GM18907 (cell line): ENCODE measurements at regions not wholly inside any gene's neighbourhood (a gene's known extent, or its start where the extent isn't known, plus 50 kb on each side); places are given as distances from the start of the nearest gene placed in this dataset.
"Not testable (repeated sequence)": the region's sequence is repeated elsewhere in the genome, so short reads cannot be mapped to it uniquely, and the experiment has no call there.

Source experiments
- ATAC-seq: cut with Tn5 transposase; IDR thresholded peaks from one replicate; pipeline ENCODE4 v1.9.1; 2021; ENCODE audit warnings: mild to moderate bottlenecking, moderate library complexity; ENCODE audit not compliant: unreplicated experiment

- no peak for ATAC-seq
Observed at GRCh38 chr5:104372376-104372775, 809.8 kb upstream of the NUDT12 start.

- ATAC-seq: no peak
Observed at GRCh38 chr5:104370523-104370922, 807.9 kb upstream of the NUDT12 start.

DNA sequence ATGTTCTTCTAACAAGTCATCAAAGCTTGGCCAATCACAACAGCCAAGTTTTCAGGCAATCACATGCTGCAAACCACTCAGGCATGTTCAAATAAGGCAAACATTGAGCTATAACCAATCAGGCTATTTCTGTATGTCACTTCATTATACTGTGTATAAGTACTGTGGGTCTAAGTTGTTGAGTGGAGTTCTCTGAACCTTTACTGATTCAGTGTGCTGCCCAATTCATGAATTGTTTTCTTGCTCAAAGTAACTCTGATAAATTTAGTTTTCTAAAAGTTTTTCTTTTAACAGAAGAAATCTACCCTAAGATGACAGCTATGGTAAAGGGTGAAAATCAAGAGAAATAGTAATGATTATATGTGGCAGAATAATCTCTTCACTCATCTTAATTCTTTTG lies 805.4 kb upstream of the NUDT12 start:
- no peak for ATAC-seq

DNA sequence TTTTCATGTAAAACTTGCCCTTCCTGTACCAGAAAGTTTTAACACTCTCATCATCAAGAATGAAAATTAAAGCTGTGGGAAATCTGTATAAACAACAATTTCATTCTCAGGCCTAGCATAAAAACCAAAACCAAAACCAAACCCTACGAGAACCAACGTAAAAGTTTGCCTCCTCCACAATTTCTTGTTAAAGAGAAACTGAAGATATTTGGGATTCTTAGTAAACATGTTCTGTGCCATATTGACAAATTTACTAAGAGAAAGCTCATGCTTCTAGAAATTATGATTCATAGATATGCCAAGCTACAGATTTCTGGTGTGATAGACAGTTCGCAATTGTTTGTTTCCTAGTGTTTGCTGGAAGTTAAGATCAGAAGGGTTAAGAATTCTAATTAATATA lies 801.0 kb upstream of the NUDT12 start:
- no peak for ATAC-seq

GRCh38 chr5:104361932-104362331 lies 799.3 kb upstream of the NUDT12 start:
- ATAC-seq: no peak

DNA sequence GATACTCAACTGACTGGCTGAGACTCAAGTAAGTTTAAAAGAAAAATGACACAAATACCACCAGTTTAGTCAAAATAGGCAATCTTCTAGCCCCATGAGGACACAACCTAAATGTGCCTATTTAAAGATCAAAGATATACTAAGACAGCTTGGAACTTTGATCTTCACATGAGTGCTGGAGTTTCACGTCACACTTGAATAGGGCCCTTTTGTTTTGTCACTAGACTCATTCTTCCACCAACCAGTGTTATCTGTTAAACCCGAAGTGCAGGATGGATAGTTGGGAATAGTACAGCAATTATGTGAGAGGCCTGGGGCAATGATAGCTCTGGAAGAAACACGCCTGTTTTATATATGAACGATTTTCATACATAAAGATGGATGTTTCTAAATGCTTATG lies 792.8 kb upstream of the NUDT12 start:
- no peak for ATAC-seq

DNA sequence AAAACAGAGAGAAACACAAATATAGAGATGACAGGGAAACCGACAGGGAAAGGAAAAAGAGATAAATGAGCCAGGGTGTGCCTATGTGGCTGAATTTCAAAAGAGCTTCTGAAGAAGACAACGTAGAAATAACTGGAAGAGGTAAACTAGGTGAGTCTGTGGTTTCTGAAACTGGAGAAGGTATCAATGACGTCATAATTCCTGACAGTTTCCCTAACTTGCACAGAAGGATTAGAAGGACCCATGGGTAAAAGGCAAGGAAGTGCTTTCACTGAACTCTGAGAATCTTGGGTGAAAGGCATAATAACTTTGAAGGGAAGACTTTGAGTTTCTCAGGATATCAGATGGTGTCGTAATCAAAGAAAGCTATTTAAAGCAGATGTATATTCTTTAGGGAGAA lies 790.8 kb upstream of the NUDT12 start:
- no peak for ATAC-seq

- ATAC-seq: no peak
Observed at GRCh38 chr5:104352954-104353353, 790.4 kb upstream of the NUDT12 start.

- no peak for ATAC-seq
Observed at GRCh38 chr5:104347119-104347708, 784.6 kb upstream of the NUDT12 start.

GRCh38 chr5:104345222-104346016 lies 782.8 kb upstream of the NUDT12 start:
- no peak for ATAC-seq

- no peak for ATAC-seq
Observed at GRCh38 chr5:104344809-104345208, 782.2 kb upstream of the NUDT12 start.

GRCh38 chr5:104327801-104328200 lies 765.2 kb upstream of the NUDT12 start:
- no peak for ATAC-seq

GRCh38 chr5:104326966-104327365 lies 764.4 kb upstream of the NUDT12 start:
- ATAC-seq: no peak

DNA sequence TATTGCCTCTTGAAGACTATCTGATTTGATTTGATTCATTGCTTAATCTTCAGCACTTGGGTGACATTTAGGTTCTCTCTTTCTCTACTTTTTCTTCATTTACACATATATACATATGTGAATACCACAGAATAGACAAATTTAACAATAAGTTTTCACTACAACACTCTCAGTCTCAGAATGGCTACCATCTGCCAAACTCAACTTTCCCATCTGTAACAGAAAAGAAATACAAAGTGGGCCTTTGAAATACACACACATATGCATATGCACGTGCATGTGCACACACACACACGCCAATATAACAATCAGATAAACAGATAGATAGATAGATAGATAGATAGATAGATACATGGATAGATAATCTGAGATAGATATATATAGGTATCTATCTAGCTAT lies 762.8 kb upstream of the NUDT12 start:
- no peak for ATAC-seq

GRCh38 chr5:104316676-104317075 lies 754.1 kb upstream of the NUDT12 start:
- not testable (repeated sequence) for ATAC-seq

DNA sequence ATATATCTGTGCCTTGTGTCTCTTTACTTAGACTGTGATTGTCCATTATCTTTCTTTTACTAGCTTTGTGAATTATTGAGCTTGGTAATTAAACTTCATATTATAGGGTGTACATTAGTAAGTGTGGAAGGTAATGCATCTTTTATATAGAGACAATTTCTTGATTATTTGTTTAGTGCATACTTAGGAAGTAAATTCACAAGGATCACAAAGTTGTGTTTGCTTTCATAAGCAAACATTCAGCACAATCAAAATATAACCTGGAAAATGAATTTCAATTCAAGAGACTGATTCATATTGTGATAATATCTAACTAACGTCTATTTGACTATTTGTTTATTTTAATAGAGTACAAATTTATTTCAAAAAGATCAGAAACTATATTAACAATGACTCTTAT lies 749.9 kb upstream of the NUDT12 start:
- ATAC-seq: no peak

- no peak for ATAC-seq
Observed at GRCh38 chr5:104305602-104306001, 743.0 kb upstream of the NUDT12 start.

DNA sequence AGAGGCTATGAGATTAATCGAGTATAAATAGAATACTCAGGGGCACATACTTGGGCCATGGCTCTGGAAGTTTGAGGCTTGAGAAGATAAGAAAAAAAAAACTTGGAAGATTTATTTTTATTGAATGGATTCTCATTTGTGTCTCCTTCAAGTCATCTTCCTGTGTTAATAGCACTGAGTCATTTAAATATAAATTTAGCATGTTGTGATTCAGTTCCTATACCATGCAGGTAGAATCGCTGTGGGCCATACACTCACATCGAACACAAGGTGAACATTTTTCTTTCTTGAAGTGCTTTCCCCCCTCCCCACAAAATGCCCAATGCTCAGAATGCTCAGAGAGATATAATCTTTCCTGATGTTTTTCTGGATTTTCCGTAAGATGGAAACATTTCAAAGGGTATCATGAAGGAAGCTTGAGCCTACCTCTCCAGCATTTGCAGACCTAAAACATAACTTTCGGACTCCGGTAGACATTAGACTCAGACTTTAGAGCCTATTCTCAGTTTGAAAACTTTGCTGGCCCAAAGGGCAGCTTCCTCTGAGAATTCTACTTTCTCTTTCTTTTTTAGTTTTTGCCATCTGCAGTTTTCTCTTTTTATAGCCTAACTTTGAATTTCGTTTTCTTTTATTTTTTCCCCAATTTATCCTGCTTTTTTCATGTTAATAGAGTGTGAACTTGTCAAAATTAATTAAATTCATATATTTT lies 737.6 kb upstream of the NUDT12 start:
- no peak for ATAC-seq

GRCh38 chr5:104298518-104298917 lies 735.9 kb upstream of the NUDT12 start:
- ATAC-seq: no peak

DNA sequence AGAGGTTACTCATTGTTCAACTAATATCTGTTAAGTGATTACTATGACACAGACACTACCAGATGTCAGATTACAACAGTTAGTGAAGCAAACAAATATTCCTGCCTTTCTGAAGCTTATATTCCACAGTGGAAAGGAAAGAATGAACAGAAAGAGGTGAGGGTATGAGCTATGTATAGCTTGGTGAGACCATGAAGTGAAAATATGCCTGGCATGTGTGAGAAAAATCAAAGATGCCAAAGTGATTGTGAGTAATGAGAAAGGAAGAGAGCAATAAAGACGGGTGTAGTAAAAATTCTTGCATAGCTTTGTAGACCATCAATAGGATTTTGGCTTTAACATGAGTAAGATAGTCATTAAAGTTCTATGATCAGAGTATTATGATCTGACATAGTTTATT lies 734.5 kb upstream of the NUDT12 start:
- no peak for ATAC-seq

- no peak for ATAC-seq
Observed at GRCh38 chr5:104295991-104296390, 733.4 kb upstream of the NUDT12 start.

- no peak for ATAC-seq
Observed at GRCh38 chr5:104283136-104283535, 720.5 kb upstream of the NUDT12 start.
